Glomerular visceral epithelial cell (primary cell): ENCODE measurements at regions not wholly inside any gene's neighbourhood (a gene's known extent, or its start where the extent isn't known, plus 50 kb on each side); places are given as distances from the start of the nearest gene placed in this dataset.
A peak's percentile ranks its signal among the peaks of the same experiment; 100 is the strongest.
"Not testable (repeated sequence)": the region's sequence is repeated elsewhere in the genome, so short reads cannot be mapped to it uniquely, and the experiment has no call there.

Experiments
- DNase-seq: peaks from one replicate; pipeline ENCODE4 v3.0.0-alpha.2; 2016; ENCODE audit errors: extremely low spot score

- DNase-seq: no peak
Observed at GRCh38 chr7:22066522-22066921, 120.8 kb upstream of the CDCA7L start.

GRCh38 chr7:22064816-22065215, 119.1 kb upstream of the CDCA7L start:
- no peak for DNase-seq

- DNase-seq: no peak
Observed at GRCh38 chr7:22061775-22062174, 116.1 kb upstream of the CDCA7L start.

- no peak for DNase-seq
Observed at GRCh38 chr7:22060863-22061262, 115.2 kb upstream of the CDCA7L start.

GRCh38 chr7:22060197-22060596, 114.5 kb upstream of the CDCA7L start:
- no peak for DNase-seq

GRCh38 chr7:22055226-22055625, 109.5 kb upstream of the CDCA7L start:
- DNase-seq: no peak

- DNase-seq: no peak
Observed at GRCh38 chr7:22052674-22053365, 107.1 kb upstream of the CDCA7L start.

- DNase-seq: peak; percentile 0
Observed at GRCh38 chr7:22051886-22052673, 106.4 kb upstream of the CDCA7L start.

- no peak for DNase-seq
Observed at GRCh38 chr7:22049766-22050500, 104.2 kb upstream of the CDCA7L start.

GRCh38 chr7:22043367-22043766, 97.7 kb upstream of the CDCA7L start:
- no peak for DNase-seq

- DNase-seq: no peak
Observed at GRCh38 chr7:22040923-22041595, 95.4 kb upstream of the CDCA7L start.

- no peak for DNase-seq
Observed at GRCh38 chr7:22039670-22040069, 94.0 kb upstream of the CDCA7L start.

- DNase-seq: not testable (repeated sequence)
Observed at GRCh38 chr7:22032356-22032755, 86.7 kb upstream of the CDCA7L start.

GRCh38 chr7:22028656-22029055, 83.0 kb upstream of the CDCA7L start:
- DNase-seq: not testable (repeated sequence)

GRCh38 chr7:22027475-22027874, 81.8 kb upstream of the CDCA7L start:
- DNase-seq: no peak

GRCh38 chr7:22025983-22026382, 80.3 kb upstream of the CDCA7L start:
- DNase-seq: no peak

- DNase-seq: no peak
Observed at GRCh38 chr7:22025075-22025474, 79.4 kb upstream of the CDCA7L start.

- no peak for DNase-seq
Observed at GRCh38 chr7:22019931-22020330, 74.2 kb upstream of the CDCA7L start.

GRCh38 chr7:22016507-22016906, 70.8 kb upstream of the CDCA7L start:
- no peak for DNase-seq

- no peak for DNase-seq
Observed at GRCh38 chr7:22013711-22014110, 68.0 kb upstream of the CDCA7L start.

- no peak for DNase-seq
Observed at GRCh38 chr7:22008683-22009082, 63.0 kb upstream of the CDCA7L start.

- no peak for DNase-seq
Observed at GRCh38 chr7:22008087-22008486, 62.4 kb upstream of the CDCA7L start.
